ENCODE measurements at regions not wholly inside any gene's neighbourhood (a gene's known extent, or its start where the extent isn't known, plus 50 kb on each side); places are given as distances from the start of the nearest gene placed in this dataset.

- TF ChIP-seq EZH2phosphoT487 (IDR thresholded peaks at IDR 0.05; ENCODE audit: insufficient read depth, low read depth) (no peak), EZH2 (IDR thresholded peaks at IDR 0.05; ENCODE audit: insufficient read depth, poor library complexity, severe bottlenecking) (no peak)
- WGBS, 2 experiments (ENCODE audit: low coverage in 1 of 2, low lambda C conversion rate in 2 of 2, missing lambda C conversion rate in 2 of 2): 1% methylated on average over 4 of the region's 4 CpGs
- Histone ChIP-seq H3K36me3 (ENCODE audit: low read depth) (no peaks in the 10 kb centered on the region), H3K79me2 (ENCODE audit: insufficient read depth) (no peaks in the 10 kb centered on the region), H2AFZ (0 out of 2 replicates have a peak overlapping the region, but pooled peaks have one; percentile 18), H3K27ac (peak overlapping the region; percentile 94), H3K9me3 (ENCODE audit: low read depth) (no peaks in the 10 kb centered on the region), H3K9me2 (ENCODE audit: insufficient read depth) (no peaks in the 10 kb centered on the region; the same call in 1 of the 2 replicates), H3K27me3 (replicated peaks; ENCODE audit: insufficient read depth) (no peaks in the 10 kb centered on the region), H3K4me2 (ENCODE audit: unreplicated experiment) (peak overlapping the region; percentile 21), H3K4me3 (peak overlapping the region; percentile 31), H4K20me1 (ENCODE audit: insufficient read depth) (no peaks in the 10 kb centered on the region), H3K9ac (peak overlapping the region; percentile 79), H3K4me1 (ENCODE audit: insufficient read depth) (peaks cover 59% of the 10 kb centered on the region), H3F3A (ENCODE audit: insufficient read depth) (peaks cover 54% of the 10 kb centered on the region)
- in situ Hi-C loops (cut with MboI): loop anchor here (10.0 to 25.0 kb wide), 3 partner anchors 462 to 1010 kb away; partner anchors contain the start of gene KLF6
- DNase-seq: peak; percentile 89
These were observed 461.9 kb upstream of the KLF6 start for GRCh38 chr10:4246881-4247358.

GRCh38 chr10:4243651-4244050 lies 458.6 kb upstream of the KLF6 start:
- peak overlapping the region; percentile 92 for H3K4me2 ChIP-seq (ENCODE audit: unreplicated experiment)
- 0% methylated on average over 1 of the region's 1 CpG for WGBS, 2 experiments (ENCODE audit: low coverage in 1 of 2, low lambda C conversion rate in 2 of 2, missing lambda C conversion rate in 2 of 2)
- H4K20me1 ChIP-seq (ENCODE audit: insufficient read depth): no peaks in the 10 kb centered on the region
- H3K9ac ChIP-seq: peak overlapping the region; percentile 95
- H3K27me3 ChIP-seq (replicated peaks; ENCODE audit: insufficient read depth): no peaks in the 10 kb centered on the region
- peak overlapping the region; percentile 99 for H3K27ac ChIP-seq
- in situ Hi-C loops (cut with MboI): loop anchor here (10.0 to 25.0 kb wide), 3 partner anchors 459 to 1006 kb away; partner anchors contain the start of gene KLF6
- H3K36me3 ChIP-seq (ENCODE audit: low read depth): no peaks in the 10 kb centered on the region
- peak; percentile 98 for DNase-seq
- H3K9me3 ChIP-seq (ENCODE audit: low read depth): no peaks in the 10 kb centered on the region
- peaks cover 78% of the 10 kb centered on the region for H3F3A ChIP-seq (ENCODE audit: insufficient read depth)
- no peak for TF ChIP-seq EZH2 (IDR thresholded peaks at IDR 0.05; ENCODE audit: insufficient read depth, poor library complexity, severe bottlenecking)
- TF ChIP-seq EZH2phosphoT487 (IDR thresholded peaks at IDR 0.05; ENCODE audit: insufficient read depth, low read depth): no peak
- peak overlapping the region; percentile 74 for H3K4me3 ChIP-seq
- peaks cover 75% of the 10 kb centered on the region for H3K4me1 ChIP-seq (ENCODE audit: insufficient read depth)
- no peaks in the 10 kb centered on the region for H3K9me2 ChIP-seq (ENCODE audit: insufficient read depth)
- no peaks in the 10 kb centered on the region for H3K79me2 ChIP-seq (ENCODE audit: insufficient read depth)
- H2AFZ ChIP-seq: no peak overlapping the region

GRCh38 chr10:4243169-4243568 lies 458.2 kb upstream of the KLF6 start:
- Histone ChIP-seq H3F3A (ENCODE audit: insufficient read depth) (peaks cover 78% of the 10 kb centered on the region), H3K27ac (peak overlapping the region; percentile 99), H3K27me3 (replicated peaks; ENCODE audit: insufficient read depth) (no peaks in the 10 kb centered on the region), H3K9ac (peak overlapping the region; percentile 95), H4K20me1 (ENCODE audit: insufficient read depth) (no peaks in the 10 kb centered on the region), H3K9me3 (ENCODE audit: low read depth) (no peaks in the 10 kb centered on the region), H2AFZ (no peak overlapping the region), H3K4me3 (peak overlapping the region; percentile 74), H3K9me2 (ENCODE audit: insufficient read depth) (no peaks in the 10 kb centered on the region), H3K36me3 (ENCODE audit: low read depth) (no peaks in the 10 kb centered on the region), H3K79me2 (ENCODE audit: insufficient read depth) (no peaks in the 10 kb centered on the region), H3K4me1 (ENCODE audit: insufficient read depth) (peaks cover 75% of the 10 kb centered on the region), H3K4me2 (ENCODE audit: unreplicated experiment) (peak overlapping the region; percentile 92)
- no peak for DNase-seq
- TF ChIP-seq EZH2 (IDR thresholded peaks at IDR 0.05; ENCODE audit: insufficient read depth, poor library complexity, severe bottlenecking) (no peak), EZH2phosphoT487 (IDR thresholded peaks at IDR 0.05; ENCODE audit: insufficient read depth, low read depth) (no peak)
- 5 to 6% methylated on average over 6 of the region's 6 CpGs for WGBS, 2 experiments (ENCODE audit: low coverage in 1 of 2, low lambda C conversion rate in 2 of 2, missing lambda C conversion rate in 2 of 2)
- in situ Hi-C loops (cut with MboI): loop anchor here (10.0 to 25.0 kb wide), 3 partner anchors 458 to 1006 kb away; partner anchors contain the start of gene KLF6

GRCh38 chr10:4242561-4243035 lies 457.6 kb upstream of the KLF6 start:
- WGBS, 2 experiments (ENCODE audit: low coverage in 1 of 2, low lambda C conversion rate in 2 of 2, missing lambda C conversion rate in 2 of 2): 0% methylated on average over 2 of the region's 2 CpGs
- Histone ChIP-seq H2AFZ (no peak overlapping the region), H4K20me1 (ENCODE audit: insufficient read depth) (no peaks in the 10 kb centered on the region), H3K27me3 (replicated peaks; ENCODE audit: insufficient read depth) (no peaks in the 10 kb centered on the region), H3K9me3 (ENCODE audit: low read depth) (no peaks in the 10 kb centered on the region), H3K9ac (peak overlapping the region; percentile 95), H3K4me2 (ENCODE audit: unreplicated experiment) (peak overlapping the region; percentile 92), H3F3A (ENCODE audit: insufficient read depth) (peaks cover 77% of the 10 kb centered on the region), H3K4me3 (peak overlapping the region; percentile 74), H3K27ac (peak overlapping the region; percentile 99), H3K9me2 (ENCODE audit: insufficient read depth) (no peaks in the 10 kb centered on the region), H3K4me1 (ENCODE audit: insufficient read depth) (peaks cover 74% of the 10 kb centered on the region), H3K79me2 (ENCODE audit: insufficient read depth) (no peaks in the 10 kb centered on the region), H3K36me3 (ENCODE audit: low read depth) (no peaks in the 10 kb centered on the region)
- DNase-seq: peak; percentile 81
- in situ Hi-C loops (cut with MboI): loop anchor here (10.0 to 25.0 kb wide), 3 partner anchors 458 to 1005 kb away; partner anchors contain the start of gene KLF6
- TF ChIP-seq EZH2phosphoT487 (IDR thresholded peaks at IDR 0.05; ENCODE audit: insufficient read depth, low read depth): no peak
- TF ChIP-seq EZH2 (IDR thresholded peaks at IDR 0.05; ENCODE audit: insufficient read depth, poor library complexity, severe bottlenecking): no peak
